OCI-LY1 (cell line): ENCODE measurements at regions not wholly inside any gene's neighbourhood (a gene's known extent, or its start where the extent isn't known, plus 50 kb on each side); places are given as distances from the start of the nearest gene placed in this dataset.

ENCODE experiments used
- H2AFZ ChIP-seq: fragments of 200-600 bp; sonication (generic), shearing (Covaris generic); 2 replicates; pipeline ENCODE4 v1.6.0; 2014; ENCODE audit warnings: antibody characterized with exemption, mild to moderate bottlenecking, low read length
- H3F3A ChIP-seq: fragments of 200-600 bp; sonication (generic), shearing (Covaris generic); 2 replicates; pipeline ENCODE4 v1.6.0; 2014; ENCODE audit warnings: mild to moderate bottlenecking, antibody characterized with exemption, low read length, moderate library complexity; ENCODE audit not compliant: insufficient read depth
- H3K27ac ChIP-seq: fragments of 200-600 bp; sonication (generic); 2 replicates; pipeline ENCODE4 v1.5.1; 2014; ENCODE audit warnings: low read length, mixed run types, mild to moderate bottlenecking, low read depth; ENCODE audit not compliant: poor library complexity, severe bottlenecking
- H3K27me3 ChIP-seq: fragments of 200-600 bp; sonication (generic); 2 replicates; pipeline ENCODE4 v1.6.0; 2014; ENCODE audit warnings: antibody characterized with exemption, mild to moderate bottlenecking, low read length, moderate library complexity; ENCODE audit not compliant: insufficient read depth
- H3K36me3 ChIP-seq: fragments of 200-600 bp; sonication (generic); 2 replicates; pipeline ENCODE4 v1.6.1; 2014; ENCODE audit warnings: mild to moderate bottlenecking, antibody characterized with exemption, low read length, moderate library complexity, mixed read lengths; ENCODE audit not compliant: insufficient read depth
- H3K4me1 ChIP-seq: fragments of 200-600 bp; sonication (generic); 2 replicates; pipeline ENCODE4 v1.5.1; 2014; ENCODE audit warnings: mild to moderate bottlenecking, low read length, moderate library complexity; ENCODE audit not compliant: insufficient read depth, severe bottlenecking
- H3K4me2 ChIP-seq: fragments of 200-600 bp; sonication (generic), shearing (Covaris generic); 2 replicates; pipeline ENCODE4 v1.6.1; 2014; ENCODE audit warnings: low read length
- H3K4me3 ChIP-seq: fragments of 200-600 bp; sonication (generic); 2 replicates; pipeline ENCODE4 v1.5.1; 2014; ENCODE audit warnings: low read length, low read depth, mild to moderate bottlenecking, mixed read lengths; ENCODE audit not compliant: poor library complexity, severe bottlenecking
- H3K79me2 ChIP-seq: fragments of 200-600 bp; shearing (Covaris generic); 2 replicates; pipeline ENCODE4 v1.6.1; 2016; ENCODE audit warnings: mixed run types, low read length, mixed read lengths; ENCODE audit not compliant: insufficient read depth
- H3K9ac ChIP-seq: fragments of 200-600 bp; sonication (generic), shearing (Covaris generic); 2 replicates; pipeline ENCODE4 v1.6.1; 2014; ENCODE audit warnings: mild to moderate bottlenecking, low read length, mixed read lengths
- H3K9me2 ChIP-seq: fragments of 200-600 bp; sonication (generic), shearing (Covaris generic); 2 replicates; pipeline ENCODE4 v1.6.1; 2014; ENCODE audit warnings: low read depth, mild to moderate bottlenecking, low read length, mixed read lengths
- H3K9me3 ChIP-seq: fragments of 200-600 bp; shearing (Covaris generic); 2 replicates; pipeline ENCODE4 v1.6.1; 2014; ENCODE audit warnings: low read length, mixed read lengths
- H4K20me1 ChIP-seq: fragments of 200-600 bp; sonication (generic), shearing (Covaris generic); 2 replicates; pipeline ENCODE4 v1.6.0; 2016; ENCODE audit warnings: mild to moderate bottlenecking, low read length; ENCODE audit not compliant: insufficient read depth
- EZH2 ChIP-seq: fragments of 200-600 bp; sonication (generic), shearing (Covaris generic); IDR thresholded peaks from 2 replicates; pipeline ENCODE4 v1.8.0; 2017; ENCODE audit warnings: borderline replicate concordance, mixed run types, mild to moderate bottlenecking, antibody characterized with exemption, low read length, moderate library complexity, mixed read lengths
- TF ChIP-seq, protein P1 (sequence below): fragments of 200-600 bp; sonication (generic), shearing (Covaris generic); IDR thresholded peaks from 2 replicates; pipeline ENCODE4 v1.5.1; 2017; ENCODE audit warnings: mild to moderate bottlenecking, antibody characterized with exemption, low read length, moderate library complexity, mixed read lengths

DNA sequence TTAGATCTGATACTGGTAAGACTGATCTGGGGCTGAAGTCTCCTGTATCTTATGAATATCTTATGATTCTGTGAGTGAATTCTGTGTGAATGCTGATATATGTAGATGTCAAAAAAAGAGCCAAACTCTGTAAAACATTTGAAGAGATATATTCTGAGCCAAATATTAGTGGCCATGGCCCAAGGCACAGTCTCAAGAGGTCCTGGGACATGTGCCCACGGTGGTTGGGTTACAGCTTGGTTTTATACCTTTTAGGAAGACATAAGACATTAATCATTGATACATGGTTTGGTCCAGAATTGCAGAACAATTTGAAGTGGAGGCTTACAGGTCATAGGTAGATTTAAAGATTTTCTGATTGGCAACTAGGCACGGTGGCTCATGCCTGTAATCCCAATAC is 118.3 kb downstream of the KCNK1 start:
- Histone ChIP-seq H3K9me3 (no peaks in the 10 kb centered on the region), H3K4me3 (no peak overlapping the region), H3K9me2 (no peaks in the 10 kb centered on the region), H3K79me2 (no peaks in the 10 kb centered on the region), H3K27me3 (no peaks in the 10 kb centered on the region), H3K4me1 (no peaks in the 10 kb centered on the region), H3F3A (no peaks in the 10 kb centered on the region), H3K36me3 (no peaks in the 10 kb centered on the region), H4K20me1 (no peaks in the 10 kb centered on the region), H3K27ac (no peak overlapping the region), H3K9ac (no peak overlapping the region), H3K4me2 (no peak overlapping the region), H2AFZ (no peak overlapping the region)
- TF ChIP-seq EZH2, result no peak
- TF ChIP-seq, protein P1, sequence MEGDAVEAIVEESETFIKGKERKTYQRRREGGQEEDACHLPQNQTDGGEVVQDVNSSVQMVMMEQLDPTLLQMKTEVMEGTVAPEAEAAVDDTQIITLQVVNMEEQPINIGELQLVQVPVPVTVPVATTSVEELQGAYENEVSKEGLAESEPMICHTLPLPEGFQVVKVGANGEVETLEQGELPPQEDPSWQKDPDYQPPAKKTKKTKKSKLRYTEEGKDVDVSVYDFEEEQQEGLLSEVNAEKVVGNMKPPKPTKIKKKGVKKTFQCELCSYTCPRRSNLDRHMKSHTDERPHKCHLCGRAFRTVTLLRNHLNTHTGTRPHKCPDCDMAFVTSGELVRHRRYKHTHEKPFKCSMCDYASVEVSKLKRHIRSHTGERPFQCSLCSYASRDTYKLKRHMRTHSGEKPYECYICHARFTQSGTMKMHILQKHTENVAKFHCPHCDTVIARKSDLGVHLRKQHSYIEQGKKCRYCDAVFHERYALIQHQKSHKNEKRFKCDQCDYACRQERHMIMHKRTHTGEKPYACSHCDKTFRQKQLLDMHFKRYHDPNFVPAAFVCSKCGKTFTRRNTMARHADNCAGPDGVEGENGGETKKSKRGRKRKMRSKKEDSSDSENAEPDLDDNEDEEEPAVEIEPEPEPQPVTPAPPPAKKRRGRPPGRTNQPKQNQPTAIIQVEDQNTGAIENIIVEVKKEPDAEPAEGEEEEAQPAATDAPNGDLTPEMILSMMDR, result no peak

DNA sequence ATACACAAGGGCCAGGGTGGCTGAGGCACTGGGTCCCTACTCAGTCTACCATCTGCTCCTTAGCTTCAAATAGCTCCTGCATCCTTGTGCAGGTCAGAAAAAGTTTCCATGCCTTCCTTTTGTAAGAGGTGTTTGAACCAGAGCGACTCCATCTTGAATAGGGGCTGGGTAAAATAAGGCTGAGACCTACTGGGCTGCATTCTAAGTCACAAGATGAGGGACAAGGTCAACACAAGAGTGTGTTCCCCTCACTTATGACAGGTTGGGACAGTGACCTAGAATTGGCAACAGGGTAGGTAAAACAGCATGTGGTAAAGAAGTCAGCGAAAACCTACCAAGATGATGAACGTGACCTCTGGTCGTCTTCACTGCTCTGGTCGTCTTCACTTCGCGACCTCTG is 120.5 kb downstream of the KCNK1 start:
- no peaks in the 10 kb centered on the region for H3K9me3 ChIP-seq
- no peaks in the 10 kb centered on the region for H3K4me1 ChIP-seq
- no peak overlapping the region for H3K27ac ChIP-seq
- no peaks in the 10 kb centered on the region for H3K9me2 ChIP-seq
- no peak overlapping the region for H3K4me2 ChIP-seq
- H3K27me3 ChIP-seq, result no peaks in the 10 kb centered on the region
- TF ChIP-seq, protein P1, result no peak
- TF ChIP-seq EZH2, result no peak
- no peaks in the 10 kb centered on the region for H3K36me3 ChIP-seq
- no peaks in the 10 kb centered on the region for H3F3A ChIP-seq
- no peak overlapping the region for H3K4me3 ChIP-seq
- no peak overlapping the region for H3K9ac ChIP-seq
- no peaks in the 10 kb centered on the region for H3K79me2 ChIP-seq
- H4K20me1 ChIP-seq, result no peaks in the 10 kb centered on the region
- no peak overlapping the region for H2AFZ ChIP-seq

DNA sequence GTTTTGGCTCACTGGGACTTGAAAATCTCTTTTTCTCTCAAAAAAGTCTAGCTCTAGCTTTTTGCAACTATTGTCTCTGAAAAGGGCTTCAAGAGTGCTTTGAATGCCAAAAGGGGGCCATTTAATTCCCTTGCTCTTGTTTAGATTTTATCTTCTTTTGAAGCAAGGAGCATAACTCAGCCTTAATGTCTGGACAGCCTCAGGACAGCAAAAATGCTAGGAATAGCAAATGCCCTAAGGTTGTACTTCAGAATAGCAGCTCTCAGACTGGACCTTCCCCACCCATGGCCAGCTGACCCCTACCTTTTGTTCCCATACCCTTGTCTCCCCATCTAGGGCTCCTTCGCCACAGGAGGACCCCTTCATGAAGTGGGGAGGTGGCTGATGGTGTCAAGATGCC is 121.4 kb downstream of the KCNK1 start:
- H3F3A ChIP-seq, result no peaks in the 10 kb centered on the region
- H3K36me3 ChIP-seq, result no peaks in the 10 kb centered on the region
- H3K9me3 ChIP-seq, result no peaks in the 10 kb centered on the region
- H3K4me2 ChIP-seq, result no peak overlapping the region
- no peak overlapping the region for H3K9ac ChIP-seq
- H3K27me3 ChIP-seq, result no peaks in the 10 kb centered on the region
- H4K20me1 ChIP-seq, result no peaks in the 10 kb centered on the region
- no peaks in the 10 kb centered on the region for H3K79me2 ChIP-seq
- no peak for TF ChIP-seq EZH2
- TF ChIP-seq, protein P1, result no peak
- no peak overlapping the region for H2AFZ ChIP-seq
- no peaks in the 10 kb centered on the region for H3K9me2 ChIP-seq
- no peak overlapping the region for H3K27ac ChIP-seq
- no peak overlapping the region for H3K4me3 ChIP-seq
- no peaks in the 10 kb centered on the region for H3K4me1 ChIP-seq
